Mononuclear cell (primary cell): ENCODE measurements at regions not wholly inside any gene's neighbourhood (a gene's known extent, or its start where the extent isn't known, plus 50 kb on each side); places are given as distances from the start of the nearest gene placed in this dataset.

Experiments
- H3K27me3 ChIP-seq: 2 replicates; pipeline ENCODE4 v1.6.0; 2011; ENCODE audit warnings: low read length, control low read depth; ENCODE audit not compliant: insufficient read depth
- H3K4me1 ChIP-seq: 2 replicates; pipeline ENCODE4 v1.5.1; 2011; ENCODE audit warnings: mild to moderate bottlenecking, low read length, control low read depth; ENCODE audit not compliant: insufficient read depth
- H3K4me3 ChIP-seq: 2 replicates; pipeline ENCODE4 v1.5.1; 2011; ENCODE audit warnings: mild to moderate bottlenecking, low read length, moderate library complexity
- H3K9me3 ChIP-seq: 2 replicates; pipeline ENCODE4 v1.5.1; 2011; ENCODE audit warnings: low read depth, mild to moderate bottlenecking, control low read depth, low read length

- no peak overlapping the region for H3K4me3 ChIP-seq
- peaks cover 11% of the 10 kb centered on the region for H3K4me1 ChIP-seq
- H3K9me3 ChIP-seq, result no peaks in the 10 kb centered on the region
- no peaks in the 10 kb centered on the region for H3K27me3 ChIP-seq
Observed at GRCh38 chr5:143571642-143572624, 168.4 kb upstream of the NR3C1 start.

- H3K4me3 ChIP-seq, result no peak overlapping the region
- no peaks in the 10 kb centered on the region for H3K27me3 ChIP-seq
- H3K9me3 ChIP-seq, result no peaks in the 10 kb centered on the region
- peaks cover 13% of the 10 kb centered on the region for H3K4me1 ChIP-seq
Observed at GRCh38 chr5:143570989-143571388, 167.5 kb upstream of the NR3C1 start.

GRCh38 chr5:143569722-143570567 is 166.5 kb upstream of the NR3C1 start:
- Histone ChIP-seq H3K4me1 (peaks cover 13% of the 10 kb centered on the region), H3K4me3 (no peak overlapping the region), H3K9me3 (no peaks in the 10 kb centered on the region), H3K27me3 (no peaks in the 10 kb centered on the region)

DNA sequence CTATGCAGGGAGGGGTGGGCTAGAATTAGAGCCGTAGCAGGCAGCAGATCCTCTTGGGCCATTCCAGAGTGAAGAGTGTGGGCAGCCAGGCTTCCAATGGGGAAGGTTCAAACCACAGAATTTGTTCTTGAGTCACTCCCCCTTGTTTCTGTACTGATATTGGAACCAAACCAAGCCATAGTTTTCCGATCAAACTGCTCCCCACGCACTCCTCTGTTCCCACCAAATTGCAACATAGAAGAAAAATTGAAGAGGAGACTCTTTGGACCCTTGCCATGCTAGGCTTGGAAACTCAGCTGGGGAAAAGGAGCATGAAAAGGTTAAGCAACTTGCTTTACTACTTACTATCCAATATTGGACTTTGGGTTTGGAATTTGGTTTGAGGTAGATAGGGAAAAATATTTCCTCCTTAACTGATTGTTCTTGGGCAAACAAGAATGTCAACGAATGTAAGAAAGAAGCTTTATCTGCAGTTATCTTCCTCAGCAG is 165.8 kb upstream of the NR3C1 start:
- Histone ChIP-seq H3K4me3 (no peak overlapping the region), H3K27me3 (no peaks in the 10 kb centered on the region), H3K4me1 (peaks cover 13% of the 10 kb centered on the region), H3K9me3 (no peaks in the 10 kb centered on the region)

DNA sequence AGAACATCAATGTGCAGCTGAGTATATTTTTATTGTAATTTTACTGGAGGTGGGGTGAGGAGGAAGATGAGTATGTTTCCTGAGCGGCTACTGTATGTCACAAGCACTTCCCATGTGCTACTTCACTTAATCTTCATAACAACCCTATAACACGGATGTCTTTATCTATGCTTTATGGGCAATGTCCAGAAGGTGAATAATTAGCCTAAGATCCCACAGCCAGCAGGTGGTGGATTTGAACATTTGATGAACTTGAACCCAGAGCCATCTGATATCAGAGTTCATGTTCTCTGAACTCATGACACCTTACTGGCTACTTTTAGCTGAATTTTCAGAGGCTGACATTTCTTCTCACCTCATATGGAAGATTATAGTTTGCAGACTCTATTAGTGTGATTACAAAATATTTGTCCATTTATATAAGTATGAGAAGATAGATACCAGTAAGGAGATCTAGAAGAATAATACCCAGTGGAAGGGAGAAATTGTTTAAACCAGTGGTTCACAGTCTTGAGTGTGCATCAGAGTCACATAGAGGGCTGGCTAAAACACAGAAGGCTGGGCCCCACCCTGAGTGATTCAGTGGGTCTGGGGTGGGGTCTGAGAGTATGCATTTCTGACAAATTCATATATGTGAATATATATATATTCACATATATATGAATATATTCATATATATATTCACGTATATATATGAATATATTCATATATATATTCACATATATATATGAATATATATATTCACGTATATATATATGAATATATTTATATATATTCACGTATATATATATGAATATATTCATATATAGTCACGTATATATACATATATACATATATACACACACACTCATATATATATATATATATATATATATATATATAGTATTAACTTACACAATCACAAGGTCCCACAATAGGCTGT is 164.4 kb upstream of the NR3C1 start:
- Histone ChIP-seq H3K27me3 (no peaks in the 10 kb centered on the region), H3K4me3 (no peak overlapping the region), H3K9me3 (no peaks in the 10 kb centered on the region), H3K4me1 (peaks cover 14% of the 10 kb centered on the region)

- no peaks in the 10 kb centered on the region for H3K9me3 ChIP-seq
- H3K27me3 ChIP-seq, result no peaks in the 10 kb centered on the region
- peaks cover 14% of the 10 kb centered on the region for H3K4me1 ChIP-seq
- no peak overlapping the region for H3K4me3 ChIP-seq
Observed at GRCh38 chr5:143566139-143566538, 162.7 kb upstream of the NR3C1 start.

- H3K4me1 ChIP-seq, result peaks cover 14% of the 10 kb centered on the region
- no peaks in the 10 kb centered on the region for H3K9me3 ChIP-seq
Observed at GRCh38 chr5:143564417-143564816, 160.9 kb upstream of the NR3C1 start.

GRCh38 chr5:143562935-143563334 is 159.4 kb upstream of the NR3C1 start:
- Histone ChIP-seq H3K4me3 (no peak overlapping the region), H3K27me3 (no peaks in the 10 kb centered on the region), H3K4me1 (peaks cover 14% of the 10 kb centered on the region), H3K9me3 (no peaks in the 10 kb centered on the region)

More at GRCh38 chr5:143564417-143564816, 160.9 kb upstream of the NR3C1 start:
- Histone ChIP-seq H3K27me3 (no peaks in the 10 kb centered on the region), H3K4me3 (no peak overlapping the region)

- Histone ChIP-seq H3K27me3 (no peaks in the 10 kb centered on the region), H3K4me3 (no peak overlapping the region), H3K4me1 (peaks cover 9% of the 10 kb centered on the region), H3K9me3 (no peaks in the 10 kb centered on the region)
Observed at GRCh38 chr5:143561219-143561618, 157.7 kb upstream of the NR3C1 start.

DNA sequence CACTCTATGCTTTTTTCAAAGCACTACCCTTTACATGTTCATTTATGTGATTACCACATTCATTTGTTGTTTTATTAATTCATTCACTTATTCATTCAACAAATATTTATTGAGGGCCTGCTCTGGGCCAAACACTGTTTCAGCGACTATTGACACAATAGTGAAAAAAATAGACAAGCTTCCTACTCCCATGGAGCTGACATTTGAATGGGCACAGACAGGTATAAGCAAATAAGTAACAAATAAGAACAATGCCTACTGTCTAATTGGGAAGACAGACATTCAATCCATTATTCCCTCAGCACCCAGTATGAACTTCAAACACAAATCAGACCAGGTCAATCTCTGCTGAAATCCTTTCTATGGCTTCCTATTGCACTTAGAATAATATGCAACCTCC is 156.9 kb upstream of the NR3C1 start:
- Histone ChIP-seq H3K27me3 (no peaks in the 10 kb centered on the region), H3K4me3 (no peak overlapping the region), H3K9me3 (no peaks in the 10 kb centered on the region), H3K4me1 (peaks cover 9% of the 10 kb centered on the region)

GRCh38 chr5:143559586-143560109 is 156.2 kb upstream of the NR3C1 start:
- Histone ChIP-seq H3K4me1 (peaks cover 16% of the 10 kb centered on the region), H3K4me3 (no peak overlapping the region), H3K27me3 (no peaks in the 10 kb centered on the region), H3K9me3 (no peaks in the 10 kb centered on the region)

DNA sequence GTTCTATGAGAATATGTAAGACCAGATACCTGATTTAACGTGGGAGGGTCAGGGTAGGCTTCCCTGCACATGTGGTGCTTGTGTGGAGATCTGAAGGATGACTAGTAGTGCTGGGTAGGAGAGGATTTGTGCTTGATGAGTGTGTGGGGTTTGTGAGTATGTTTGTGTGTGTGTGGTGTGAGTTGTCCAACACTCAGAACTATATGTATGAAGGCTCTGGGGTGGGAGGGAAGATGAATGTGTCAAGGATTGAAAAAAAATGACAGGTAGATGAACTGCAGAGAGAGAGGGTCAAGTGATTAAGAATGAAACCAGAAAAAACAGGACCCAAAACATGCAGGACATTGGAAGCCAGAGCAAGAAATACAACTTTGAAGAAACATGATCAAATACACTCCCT is 154.6 kb upstream of the NR3C1 start:
- H3K27me3 ChIP-seq, result no peaks in the 10 kb centered on the region
- H3K4me1 ChIP-seq, result peaks cover 16% of the 10 kb centered on the region
- no peaks in the 10 kb centered on the region for H3K9me3 ChIP-seq
- H3K4me3 ChIP-seq, result no peak overlapping the region

DNA sequence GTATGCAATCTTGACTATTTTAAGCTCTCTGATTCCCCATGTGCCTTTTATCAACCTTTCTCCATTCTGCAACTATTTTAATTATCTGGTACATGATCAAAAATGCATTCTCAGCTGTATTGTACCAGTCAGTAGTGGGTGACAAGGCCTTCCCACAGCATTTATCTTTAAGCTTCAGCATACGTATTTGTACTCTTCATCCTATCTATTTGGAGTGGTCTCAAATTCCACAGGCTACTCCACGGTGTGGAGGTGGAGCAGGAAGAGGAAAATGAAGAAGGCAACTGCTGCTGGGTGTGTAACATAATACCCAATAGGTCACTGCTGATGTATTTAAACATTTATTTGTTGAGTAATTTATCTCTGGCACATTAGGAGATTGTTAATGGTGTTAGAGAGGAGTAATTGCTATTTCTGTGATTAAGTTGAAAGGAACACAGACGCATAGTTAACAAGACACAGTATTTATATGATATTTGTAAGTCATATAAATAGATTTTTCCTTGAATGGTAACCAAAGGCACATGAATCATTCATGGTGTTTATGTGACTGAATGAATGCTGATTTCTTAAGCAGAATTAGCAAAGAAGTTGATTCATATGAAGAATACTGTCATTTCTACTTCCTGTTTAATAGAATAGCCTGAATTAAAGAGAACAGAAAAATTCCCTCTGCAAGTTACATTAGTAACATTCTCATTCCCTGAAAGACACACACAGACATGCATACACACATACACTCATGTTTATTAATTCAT is 153.8 kb upstream of the NR3C1 start:
- H3K9me3 ChIP-seq, result no peaks in the 10 kb centered on the region
- no peaks in the 10 kb centered on the region for H3K27me3 ChIP-seq
- H3K4me3 ChIP-seq, result no peak overlapping the region
- peaks cover 16% of the 10 kb centered on the region for H3K4me1 ChIP-seq
